ENCODE measurements at regions not wholly inside any gene's neighbourhood (a gene's known extent, or its start where the extent isn't known, plus 50 kb on each side); places are given as distances from the start of the nearest gene placed in this dataset.

DNA sequence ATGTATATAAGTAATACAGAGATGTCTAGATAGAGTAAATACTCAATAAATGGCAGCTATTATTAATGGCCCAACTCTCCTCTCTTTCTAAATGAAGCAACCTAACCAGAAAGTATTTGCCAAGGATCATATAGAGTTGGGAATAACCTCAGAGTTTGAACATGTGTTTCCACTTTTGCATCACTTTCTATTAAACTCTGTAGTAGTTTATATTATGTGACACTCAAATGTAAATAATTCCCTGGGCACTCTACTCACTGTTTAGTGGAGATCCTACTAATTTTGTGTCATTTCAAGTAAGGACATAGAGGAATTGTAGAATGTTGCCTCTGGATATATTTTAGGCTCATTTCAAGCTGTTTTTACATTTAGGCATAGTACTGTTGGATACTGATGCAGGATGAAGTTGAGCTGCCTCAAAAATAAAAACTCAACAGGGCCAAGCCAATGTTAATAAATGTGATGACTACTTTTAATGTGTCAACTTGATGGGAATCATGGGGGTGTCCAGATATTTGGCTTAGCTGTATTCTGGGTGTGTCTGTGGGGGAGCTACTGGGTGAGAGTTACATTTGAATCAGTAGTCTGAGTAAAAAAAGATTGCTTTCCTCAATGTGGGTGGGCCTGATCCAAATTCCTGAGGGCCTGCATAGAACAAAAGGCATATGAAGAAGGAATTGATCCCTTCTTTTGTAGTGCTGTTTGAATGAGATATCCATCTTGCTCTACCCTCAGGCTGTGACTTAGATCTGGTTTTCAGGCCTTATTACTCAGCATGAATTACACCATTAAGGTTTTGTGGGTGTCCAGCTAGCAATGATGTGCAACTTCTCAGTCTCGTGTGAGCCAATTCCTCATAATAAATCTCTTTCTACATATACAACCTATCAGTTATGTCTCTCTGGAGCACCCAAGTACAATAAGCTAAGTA, 1368.2 kb downstream of the STIM2 start:
- DNase-seq (ENCODE audit: insufficient read length, low spot score, missing footprints): no peak
- no peak overlapping the region for H3K4me2 ChIP-seq (ENCODE audit: insufficient read depth, low read length)
- H4K20me1 ChIP-seq (ENCODE audit: insufficient read depth, low read length): no peaks in the 10 kb centered on the region
- no peaks in the 10 kb centered on the region for H3K4me1 ChIP-seq (ENCODE audit: insufficient read depth, low read length)
- H3K27ac ChIP-seq (ENCODE audit: low read depth, low read length): no peak overlapping the region
- TF ChIP-seq, protein P1, sequence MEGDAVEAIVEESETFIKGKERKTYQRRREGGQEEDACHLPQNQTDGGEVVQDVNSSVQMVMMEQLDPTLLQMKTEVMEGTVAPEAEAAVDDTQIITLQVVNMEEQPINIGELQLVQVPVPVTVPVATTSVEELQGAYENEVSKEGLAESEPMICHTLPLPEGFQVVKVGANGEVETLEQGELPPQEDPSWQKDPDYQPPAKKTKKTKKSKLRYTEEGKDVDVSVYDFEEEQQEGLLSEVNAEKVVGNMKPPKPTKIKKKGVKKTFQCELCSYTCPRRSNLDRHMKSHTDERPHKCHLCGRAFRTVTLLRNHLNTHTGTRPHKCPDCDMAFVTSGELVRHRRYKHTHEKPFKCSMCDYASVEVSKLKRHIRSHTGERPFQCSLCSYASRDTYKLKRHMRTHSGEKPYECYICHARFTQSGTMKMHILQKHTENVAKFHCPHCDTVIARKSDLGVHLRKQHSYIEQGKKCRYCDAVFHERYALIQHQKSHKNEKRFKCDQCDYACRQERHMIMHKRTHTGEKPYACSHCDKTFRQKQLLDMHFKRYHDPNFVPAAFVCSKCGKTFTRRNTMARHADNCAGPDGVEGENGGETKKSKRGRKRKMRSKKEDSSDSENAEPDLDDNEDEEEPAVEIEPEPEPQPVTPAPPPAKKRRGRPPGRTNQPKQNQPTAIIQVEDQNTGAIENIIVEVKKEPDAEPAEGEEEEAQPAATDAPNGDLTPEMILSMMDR (IDR thresholded peaks at IDR 0.05; ENCODE audit: extremely low read depth, low read depth, low read length): no peak
- H3K27me3 ChIP-seq (ENCODE audit: insufficient read depth, low read length): no peaks in the 10 kb centered on the region
- no peaks in the 10 kb centered on the region for H3K79me2 ChIP-seq (ENCODE audit: insufficient read depth, low read length)
- no peak overlapping the region for H3K4me3 ChIP-seq (ENCODE audit: insufficient read depth, low read length)
- no peaks in the 10 kb centered on the region for H3K36me3 ChIP-seq (ENCODE audit: insufficient read depth, low read length)
- peak overlapping the region; percentile 52 for H2AFZ ChIP-seq (ENCODE audit: low read length)
- H3K9me3 ChIP-seq (ENCODE audit: low read depth, low read length): no peaks in the 10 kb centered on the region

GRCh38 chr4:28232376-28232775, 1371.7 kb downstream of the STIM2 start:
- TF ChIP-seq, protein P1 (IDR thresholded peaks at IDR 0.05; ENCODE audit: extremely low read depth, low read depth, low read length): no peak
- H3K36me3 ChIP-seq (ENCODE audit: insufficient read depth, low read length): no peaks in the 10 kb centered on the region
- H3K79me2 ChIP-seq (ENCODE audit: insufficient read depth, low read length): no peaks in the 10 kb centered on the region
- H3K9me3 ChIP-seq (ENCODE audit: low read depth, low read length): no peaks in the 10 kb centered on the region
- no peaks in the 10 kb centered on the region for H4K20me1 ChIP-seq (ENCODE audit: insufficient read depth, low read length)
- H3K27me3 ChIP-seq (ENCODE audit: insufficient read depth, low read length): no peaks in the 10 kb centered on the region
- no peaks in the 10 kb centered on the region for H3K4me1 ChIP-seq (ENCODE audit: insufficient read depth, low read length)
- H2AFZ ChIP-seq (ENCODE audit: low read length): peak overlapping the region; percentile 6
- DNase-seq (ENCODE audit: insufficient read length, low spot score, missing footprints): no peak
- no peak overlapping the region for H3K27ac ChIP-seq (ENCODE audit: low read depth, low read length)
- H3K4me3 ChIP-seq (ENCODE audit: insufficient read depth, low read length): no peak overlapping the region
- no peak overlapping the region for H3K4me2 ChIP-seq (ENCODE audit: insufficient read depth, low read length)

DNA sequence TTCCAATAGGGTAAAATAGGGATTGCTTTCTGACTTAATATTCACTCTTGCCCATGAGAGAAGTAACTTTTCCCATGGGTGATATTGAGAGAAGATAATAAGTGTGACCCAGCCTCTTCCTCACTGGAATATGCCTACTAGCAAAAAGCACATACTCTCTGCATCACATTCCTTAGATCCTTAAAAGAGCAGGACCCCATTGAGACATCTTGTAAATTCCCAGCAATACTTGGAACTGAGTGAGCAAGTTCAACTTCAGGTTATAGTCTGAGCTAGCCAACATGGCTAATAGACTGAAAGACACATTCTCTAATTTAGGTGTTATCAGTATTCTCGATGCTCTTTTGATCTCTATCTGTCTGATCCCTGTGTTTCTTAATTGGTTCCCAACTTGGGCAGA, 1372.3 kb downstream of the STIM2 start:
- H3K4me3 ChIP-seq (ENCODE audit: insufficient read depth, low read length): no peak overlapping the region
- H4K20me1 ChIP-seq (ENCODE audit: insufficient read depth, low read length): no peaks in the 10 kb centered on the region
- TF ChIP-seq, protein P1 (IDR thresholded peaks at IDR 0.05; ENCODE audit: extremely low read depth, low read depth, low read length): no peak
- H3K4me1 ChIP-seq (ENCODE audit: insufficient read depth, low read length): no peaks in the 10 kb centered on the region
- H3K27me3 ChIP-seq (ENCODE audit: insufficient read depth, low read length): no peaks in the 10 kb centered on the region
- no peak overlapping the region for H2AFZ ChIP-seq (ENCODE audit: low read length)
- no peaks in the 10 kb centered on the region for H3K36me3 ChIP-seq (ENCODE audit: insufficient read depth, low read length)
- no peaks in the 10 kb centered on the region for H3K9me3 ChIP-seq (ENCODE audit: low read depth, low read length)
- DNase-seq (ENCODE audit: insufficient read length, low spot score, missing footprints): no peak
- H3K79me2 ChIP-seq (ENCODE audit: insufficient read depth, low read length): no peaks in the 10 kb centered on the region
- H3K27ac ChIP-seq (ENCODE audit: low read depth, low read length): no peak overlapping the region
- no peak overlapping the region for H3K4me2 ChIP-seq (ENCODE audit: insufficient read depth, low read length)

DNA sequence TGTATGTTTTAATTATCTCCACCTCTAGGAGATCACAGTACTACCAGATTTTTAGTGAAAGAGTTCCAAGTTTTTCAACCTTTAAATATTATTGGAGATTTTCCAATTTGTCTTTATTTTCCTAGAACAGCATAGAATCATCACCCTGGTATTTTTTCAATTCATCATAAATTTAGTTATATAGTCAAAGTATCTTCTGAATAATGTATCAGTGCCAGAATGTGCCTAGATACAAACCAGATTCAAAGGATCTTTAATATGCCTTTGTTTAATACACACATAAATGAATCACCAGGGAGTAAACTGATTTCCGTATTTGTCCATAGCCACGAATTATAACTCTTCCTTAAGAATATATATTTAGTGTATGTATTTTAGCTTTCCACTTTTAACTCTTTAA, 1373.1 kb downstream of the STIM2 start:
- no peaks in the 10 kb centered on the region for H3K36me3 ChIP-seq (ENCODE audit: insufficient read depth, low read length)
- H3K4me2 ChIP-seq (ENCODE audit: insufficient read depth, low read length): no peak overlapping the region
- H3K79me2 ChIP-seq (ENCODE audit: insufficient read depth, low read length): no peaks in the 10 kb centered on the region
- no peaks in the 10 kb centered on the region for H3K27me3 ChIP-seq (ENCODE audit: insufficient read depth, low read length)
- H3K4me1 ChIP-seq (ENCODE audit: insufficient read depth, low read length): no peaks in the 10 kb centered on the region
- no peak overlapping the region for H3K27ac ChIP-seq (ENCODE audit: low read depth, low read length)
- no peak for DNase-seq (ENCODE audit: insufficient read length, low spot score, missing footprints)
- H2AFZ ChIP-seq (ENCODE audit: low read length): no peak overlapping the region
- TF ChIP-seq, protein P1 (IDR thresholded peaks at IDR 0.05; ENCODE audit: extremely low read depth, low read depth, low read length): no peak
- H3K9me3 ChIP-seq (ENCODE audit: low read depth, low read length): no peaks in the 10 kb centered on the region
- no peak overlapping the region for H3K4me3 ChIP-seq (ENCODE audit: insufficient read depth, low read length)
- no peaks in the 10 kb centered on the region for H4K20me1 ChIP-seq (ENCODE audit: insufficient read depth, low read length)
